SJCRH30 (cell line): ENCODE measurements at regions not wholly inside any gene's neighbourhood (a gene's known extent, or its start where the extent isn't known, plus 50 kb on each side); places are given as distances from the start of the nearest gene placed in this dataset.
A peak's percentile ranks its signal among the peaks of the same experiment; 100 is the strongest.

Experiments
- DNase-seq, 2 experiments: peaks; one replicate each; pipeline ENCODE4 v3.0.0-alpha.2; 2015 to 2020
- H3K27ac ChIP-seq: fragments of 250-450 bp; sonication (Bioruptor Pico); 2 replicates; pipeline ENCODE4 v1.5.1; 2020; ENCODE audit warnings: mild to moderate bottlenecking, moderate library complexity
- H3K27me3 ChIP-seq: fragments of 250-450 bp; sonication (Bioruptor Pico); 2 replicates; pipeline ENCODE4 v1.5.1; 2020; ENCODE audit warnings: mild to moderate bottlenecking, moderate library complexity
- H3K36me3 ChIP-seq: fragments of 250-450 bp; sonication (Bioruptor Pico); 2 replicates; pipeline ENCODE4 v1.5.1; 2020; ENCODE audit warnings: mild to moderate bottlenecking, moderate library complexity
- H3K4me1 ChIP-seq: fragments of 250-450 bp; sonication (Bioruptor Pico); 2 replicates; pipeline ENCODE4 v1.5.1; 2020; ENCODE audit warnings: mild to moderate bottlenecking, moderate library complexity
- H3K4me3 ChIP-seq: fragments of 250-450 bp; sonication (Bioruptor Pico); 2 replicates; pipeline ENCODE4 v1.5.1; 2020; ENCODE audit warnings: mild to moderate bottlenecking, moderate library complexity
- H3K9me3 ChIP-seq: fragments of 250-450 bp; sonication (Bioruptor Pico); replicated peaks from 2 replicates; pipeline ENCODE4 v1.5.1; 2020; ENCODE audit warnings: mild to moderate bottlenecking, moderate library complexity

DNA sequence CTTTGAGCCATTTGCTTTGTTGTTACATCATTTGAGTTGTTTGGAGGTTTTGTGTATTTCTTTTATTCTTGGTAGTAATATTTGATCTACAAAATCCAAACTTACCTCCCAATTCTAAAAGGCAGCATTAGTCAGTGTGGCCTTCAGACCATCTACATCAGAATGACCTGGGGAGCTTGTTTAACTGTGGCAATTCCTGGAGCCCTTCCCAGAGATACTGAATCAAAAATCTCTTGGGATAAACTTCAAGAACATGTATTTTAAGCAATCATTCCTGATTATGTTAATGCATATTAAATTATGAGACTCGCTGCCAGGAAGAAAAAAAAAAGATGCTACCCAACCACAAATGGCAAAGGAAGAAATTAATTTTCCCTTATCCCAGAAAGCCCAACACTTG is 268.9 kb upstream of the PDE4D start:
- Histone ChIP-seq H3K4me1 (peaks cover 23% of the 10 kb centered on the region), H3K27me3 (no peaks in the 10 kb centered on the region), H3K4me3 (no peak overlapping the region), H3K9me3 (no peaks in the 10 kb centered on the region), H3K36me3 (no peaks in the 10 kb centered on the region), H3K27ac (peak overlapping the region; percentile 91)
- no peak for DNase-seq

DNA sequence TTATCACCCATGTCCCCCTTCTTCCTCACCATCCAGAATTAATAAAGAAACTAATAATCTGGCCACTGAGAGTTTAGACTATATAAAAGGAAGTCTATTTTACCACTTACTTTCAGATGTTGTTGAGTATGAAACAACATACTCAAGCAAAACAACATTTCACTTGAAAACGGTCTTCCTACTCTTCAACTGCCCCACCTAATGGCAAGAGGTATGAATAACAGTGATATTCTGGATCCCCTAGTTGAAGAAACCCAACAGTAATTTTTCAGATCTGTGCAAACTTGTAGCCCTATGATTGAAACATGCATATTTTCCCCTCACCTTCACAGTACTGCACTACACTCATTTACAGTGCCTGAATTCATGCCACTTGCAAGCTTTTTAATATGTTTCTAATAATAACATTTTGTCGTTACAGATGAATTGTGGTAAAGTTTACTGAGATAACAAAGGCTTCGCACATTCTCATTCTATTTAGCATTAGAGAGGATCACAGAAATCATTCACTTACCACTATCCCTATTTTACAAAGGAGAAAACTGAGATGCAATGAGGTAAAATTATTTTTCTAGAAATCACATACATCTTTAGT is 267.9 kb upstream of the PDE4D start:
- peak in 1 of 2 experiments; percentile 51 for DNase-seq
- H3K36me3 ChIP-seq = no peaks in the 10 kb centered on the region
- H3K4me3 ChIP-seq = no peak overlapping the region
- H3K4me1 ChIP-seq = peaks cover 23% of the 10 kb centered on the region
- H3K27me3 ChIP-seq = no peaks in the 10 kb centered on the region
- no peaks in the 10 kb centered on the region for H3K9me3 ChIP-seq
- H3K27ac ChIP-seq = no peak overlapping the region

DNA sequence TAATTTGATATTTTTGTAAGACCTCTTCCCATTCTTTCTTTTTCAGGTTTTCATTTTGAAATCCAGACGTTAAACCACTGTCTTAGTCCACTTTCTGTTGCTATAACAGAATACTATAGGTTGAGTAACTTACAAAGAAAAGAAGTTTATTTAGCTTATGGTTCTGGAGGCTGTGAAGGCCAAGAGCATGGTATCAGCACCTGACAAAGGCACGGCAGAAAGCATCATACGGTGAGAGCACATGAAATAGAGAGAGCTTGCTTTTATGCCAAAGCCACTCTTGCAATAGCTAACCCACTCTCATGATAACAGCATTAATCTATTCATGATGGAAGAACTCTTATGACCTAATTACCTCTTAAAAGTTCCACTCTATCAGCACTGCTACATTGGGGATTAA is 255.6 kb upstream of the PDE4D start:
- Histone ChIP-seq H3K36me3 (no peaks in the 10 kb centered on the region), H3K4me1 (no peaks in the 10 kb centered on the region), H3K27me3 (no peaks in the 10 kb centered on the region), H3K4me3 (no peak overlapping the region), H3K27ac (no peak overlapping the region), H3K9me3 (peaks cover 3% of the 10 kb centered on the region)
- no peak for DNase-seq

DNA sequence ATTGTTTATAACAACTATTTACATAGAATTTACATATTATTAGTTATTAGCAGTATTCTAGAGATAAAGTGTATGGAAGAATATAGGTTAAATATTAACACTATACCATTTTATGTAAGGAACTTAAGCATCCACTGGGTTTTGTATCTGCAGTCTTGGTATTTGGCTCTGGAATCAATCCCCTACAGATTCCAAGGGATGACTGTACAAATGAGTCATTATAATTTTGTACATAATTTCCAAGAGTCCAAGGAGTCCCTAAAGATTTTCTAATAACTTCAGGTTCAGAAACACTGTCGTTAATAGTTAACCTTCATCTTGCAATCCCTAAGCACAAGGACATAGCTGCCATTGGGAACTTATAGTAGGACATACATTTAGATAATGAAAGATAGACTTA is 254.8 kb upstream of the PDE4D start:
- Histone ChIP-seq H3K9me3 (peaks cover 3% of the 10 kb centered on the region), H3K36me3 (no peaks in the 10 kb centered on the region), H3K4me3 (no peak overlapping the region), H3K27me3 (no peaks in the 10 kb centered on the region), H3K27ac (no peak overlapping the region), H3K4me1 (no peaks in the 10 kb centered on the region)
- DNase-seq = no peak

DNA sequence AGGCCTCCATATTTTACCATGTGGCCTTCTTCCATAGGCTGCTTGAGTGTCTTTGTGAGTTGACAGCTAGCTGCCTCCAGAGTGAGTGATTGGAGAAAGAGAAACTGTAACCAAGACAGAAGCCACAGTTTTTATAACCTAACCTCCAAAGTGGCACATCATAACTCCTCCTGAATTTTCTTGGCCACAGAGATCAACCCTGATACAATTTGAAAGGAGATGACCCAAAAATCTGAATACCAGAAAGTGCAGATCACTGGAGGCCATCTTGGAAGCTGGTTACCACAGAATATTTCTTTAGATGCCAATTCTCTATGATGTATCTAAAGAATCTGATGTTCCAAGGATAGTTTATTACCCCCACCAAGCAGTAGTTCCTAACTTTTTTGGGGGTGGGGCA is 254.3 kb upstream of the PDE4D start:
- Histone ChIP-seq H3K27ac (no peak overlapping the region), H3K36me3 (no peaks in the 10 kb centered on the region), H3K4me1 (no peaks in the 10 kb centered on the region), H3K27me3 (no peaks in the 10 kb centered on the region), H3K4me3 (no peak overlapping the region), H3K9me3 (peaks cover 3% of the 10 kb centered on the region)
- DNase-seq = no peak

DNA sequence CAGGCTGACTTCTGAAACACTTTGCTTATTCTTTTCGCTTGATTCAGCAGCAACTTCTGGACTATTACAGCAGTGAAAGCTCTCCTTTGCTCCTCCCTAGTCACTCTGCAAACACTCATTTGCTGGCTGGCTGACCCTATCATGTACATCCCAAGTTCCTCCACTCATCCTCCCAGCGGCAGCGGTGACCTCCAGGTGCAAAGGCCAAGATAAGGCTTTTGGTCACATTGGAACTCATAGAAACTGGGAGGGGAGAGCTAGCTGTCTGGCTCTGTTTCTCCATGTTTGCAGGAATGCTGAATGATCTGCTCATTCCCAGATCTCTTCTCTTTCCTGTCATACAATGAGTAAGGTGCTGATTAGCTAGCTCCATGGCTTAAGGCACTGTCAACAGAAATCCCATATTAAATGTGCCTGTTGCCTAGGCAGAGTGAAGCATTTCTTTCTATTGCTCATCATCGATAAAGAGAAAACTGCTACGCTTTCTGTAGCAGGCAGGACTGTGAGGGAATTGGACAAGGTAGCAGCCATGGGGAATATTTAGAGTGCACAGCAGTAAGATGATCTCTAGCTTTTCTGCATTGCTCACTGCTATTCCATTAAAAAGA is 250.5 kb upstream of the PDE4D start:
- Histone ChIP-seq H3K36me3 (no peaks in the 10 kb centered on the region), H3K27me3 (no peaks in the 10 kb centered on the region)

DNA sequence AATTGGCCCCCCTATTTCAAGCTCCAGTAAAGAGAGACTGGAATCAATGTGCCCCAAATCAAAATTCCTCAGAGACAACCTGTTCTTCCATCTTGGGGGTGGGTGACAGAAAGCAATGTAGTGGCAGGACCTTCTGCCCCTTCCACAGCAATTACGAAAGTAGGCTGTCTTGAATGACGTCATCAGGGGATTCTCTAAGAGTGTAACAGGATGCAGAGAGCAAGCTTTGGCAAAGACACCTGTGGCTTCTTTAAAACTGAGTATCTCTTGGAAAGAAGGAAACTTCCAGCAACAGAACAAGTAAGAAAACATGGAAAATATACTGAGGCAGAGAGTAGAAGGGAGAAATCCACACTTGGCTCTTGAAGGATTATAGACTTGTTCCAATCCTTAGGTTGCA is 247.6 kb upstream of the PDE4D start:
- DNase-seq = peak in 1 of 2 experiments; percentile 17
- no peaks in the 10 kb centered on the region for H3K27me3 ChIP-seq
- H3K9me3 ChIP-seq = no peaks in the 10 kb centered on the region
- H3K4me3 ChIP-seq = no peak overlapping the region
- no peak overlapping the region for H3K27ac ChIP-seq
- no peaks in the 10 kb centered on the region for H3K36me3 ChIP-seq
- no peaks in the 10 kb centered on the region for H3K4me1 ChIP-seq

More for the DNA sequence above, 250.5 kb upstream of the PDE4D start:
- Histone ChIP-seq H3K9me3 (no peaks in the 10 kb centered on the region), H3K4me1 (no peaks in the 10 kb centered on the region), H3K4me3 (no peak overlapping the region), H3K27ac (no peak overlapping the region)
- DNase-seq = no peak

DNA sequence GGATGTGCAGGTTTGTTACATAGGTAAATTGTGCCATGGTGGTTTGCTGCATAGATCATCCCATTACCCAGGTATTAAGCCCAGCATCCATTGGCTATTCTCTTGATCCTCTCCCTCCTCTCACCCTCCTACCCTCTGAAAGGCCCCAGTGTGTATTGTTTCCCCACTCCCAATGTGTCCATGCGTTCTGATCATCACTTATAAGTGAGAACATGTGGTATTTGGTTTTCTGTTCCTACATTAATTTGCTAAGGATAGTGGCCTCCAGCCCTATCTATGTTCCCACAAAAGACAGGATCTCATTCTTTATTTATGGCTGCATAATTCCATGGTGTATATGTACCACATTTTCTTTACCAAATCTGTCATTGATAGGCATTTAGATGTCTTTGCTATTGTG is 243.3 kb upstream of the PDE4D start:
- no peaks in the 10 kb centered on the region for H3K27me3 ChIP-seq
- H3K4me3 ChIP-seq = no peak overlapping the region
- no peaks in the 10 kb centered on the region for H3K4me1 ChIP-seq
- H3K9me3 ChIP-seq = no peaks in the 10 kb centered on the region
- H3K27ac ChIP-seq = no peak overlapping the region
- DNase-seq = no peak
- no peaks in the 10 kb centered on the region for H3K36me3 ChIP-seq

DNA sequence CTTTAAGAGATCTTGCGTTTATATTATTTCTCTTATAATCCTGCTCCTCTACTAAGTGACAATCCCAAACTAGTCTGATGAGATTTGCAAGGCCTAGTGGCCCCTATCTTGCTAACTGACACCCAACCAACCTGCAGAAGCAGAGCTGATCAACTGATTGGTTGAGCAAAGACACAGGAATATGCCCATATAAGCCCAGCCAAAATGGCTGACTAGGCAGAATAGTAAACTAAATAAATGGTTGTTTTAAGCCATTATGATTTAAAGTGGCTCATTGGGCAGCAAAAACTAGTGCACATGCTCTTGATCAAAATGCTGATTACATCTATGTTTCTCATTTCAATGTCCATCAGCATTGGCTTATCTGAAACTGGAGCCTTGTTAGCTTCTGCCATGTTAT is 238.0 kb upstream of the PDE4D start:
- Histone ChIP-seq H3K27ac (no peak overlapping the region), H3K36me3 (no peaks in the 10 kb centered on the region), H3K9me3 (no peaks in the 10 kb centered on the region), H3K27me3 (no peaks in the 10 kb centered on the region), H3K4me3 (no peak overlapping the region), H3K4me1 (no peaks in the 10 kb centered on the region)
- DNase-seq = no peak

DNA sequence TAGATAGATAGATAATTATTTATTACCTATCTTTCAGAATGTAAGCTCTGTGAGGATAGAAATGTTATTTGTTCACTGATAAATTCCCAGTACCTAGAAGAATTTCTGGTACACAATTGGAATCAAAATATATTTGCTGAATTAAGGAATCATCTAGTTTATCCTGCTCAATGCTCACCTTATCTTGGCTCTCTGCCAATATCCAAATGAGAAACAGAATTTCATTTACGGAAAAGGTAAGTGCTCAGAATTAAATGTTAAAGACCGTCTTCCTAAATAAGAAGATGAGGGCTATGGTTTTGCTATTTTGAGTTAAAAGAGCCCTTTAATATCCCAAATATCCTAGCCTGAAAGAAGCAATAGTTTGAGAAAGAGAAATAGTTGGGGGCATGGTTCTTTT is 232.1 kb upstream of the PDE4D start:
- no peaks in the 10 kb centered on the region for H3K4me1 ChIP-seq
- no peak overlapping the region for H3K27ac ChIP-seq
- no peaks in the 10 kb centered on the region for H3K36me3 ChIP-seq
- no peak overlapping the region for H3K4me3 ChIP-seq
- no peaks in the 10 kb centered on the region for H3K9me3 ChIP-seq
- DNase-seq = no peak
- no peaks in the 10 kb centered on the region for H3K27me3 ChIP-seq

DNA sequence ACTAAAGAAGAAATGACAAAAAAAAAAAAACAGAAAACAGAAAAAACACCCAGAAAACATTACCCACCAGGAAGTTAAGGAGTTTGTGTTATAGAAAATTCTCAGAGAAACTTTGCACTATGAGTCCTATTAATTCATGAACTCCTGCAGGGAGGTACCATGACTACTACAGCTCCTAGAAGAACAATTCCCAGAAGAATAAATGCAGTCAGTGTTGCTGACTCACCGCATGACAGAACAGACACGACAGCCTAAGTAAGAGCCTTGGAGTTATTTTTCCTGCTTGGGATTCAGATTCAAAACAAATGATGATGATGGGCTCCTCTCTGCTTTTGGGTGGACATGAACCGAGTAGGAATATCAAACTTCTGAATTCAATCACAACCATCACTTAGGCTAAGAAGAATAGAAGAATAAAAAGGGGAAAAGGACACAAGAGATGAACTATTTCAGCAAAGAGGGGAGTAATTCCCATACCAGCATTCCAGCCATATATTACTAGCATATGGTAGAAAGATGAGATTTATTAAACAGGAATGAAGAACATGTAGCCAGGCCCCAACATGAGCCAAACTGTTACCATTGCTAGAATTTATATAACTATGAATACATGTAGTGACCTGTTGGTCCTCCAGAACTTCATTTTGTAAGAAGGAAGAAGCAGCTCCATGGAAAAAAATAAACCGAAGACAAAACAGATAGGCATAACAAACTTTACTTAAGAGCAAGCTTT is 209.6 kb upstream of the PDE4D start:
- DNase-seq = no peak
- Histone ChIP-seq H3K27me3 (no peaks in the 10 kb centered on the region), H3K4me1 (no peaks in the 10 kb centered on the region; the same call in 1 of the 2 replicates), H3K9me3 (no peaks in the 10 kb centered on the region), H3K4me3 (no peak overlapping the region), H3K36me3 (no peaks in the 10 kb centered on the region), H3K27ac (no peak overlapping the region)

DNA sequence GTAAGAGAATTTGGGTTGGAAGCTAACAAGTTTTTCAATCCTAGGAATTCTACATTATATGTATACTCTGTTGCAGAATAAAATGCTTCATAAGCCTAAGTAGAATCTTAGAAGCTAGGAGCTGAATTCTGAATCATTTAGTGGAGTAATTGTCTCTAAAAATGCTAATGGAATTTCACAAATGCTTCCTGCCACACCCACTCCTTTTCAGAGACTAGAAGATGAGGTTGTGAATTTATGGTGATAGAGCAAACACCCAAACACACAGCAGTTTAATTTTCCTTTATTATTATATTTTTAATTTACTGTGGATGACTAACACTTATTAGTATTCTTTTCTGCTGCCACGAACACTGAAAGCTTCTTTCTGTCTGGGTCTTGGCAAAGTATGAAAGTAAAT is 208.0 kb upstream of the PDE4D start:
- no peaks in the 10 kb centered on the region; the same call in 1 of the 2 replicates for H3K4me1 ChIP-seq
- H3K9me3 ChIP-seq = no peaks in the 10 kb centered on the region
- H3K27me3 ChIP-seq = no peaks in the 10 kb centered on the region
- DNase-seq = no peak
- no peak overlapping the region for H3K4me3 ChIP-seq
- H3K27ac ChIP-seq = no peak overlapping the region
- no peaks in the 10 kb centered on the region for H3K36me3 ChIP-seq

DNA sequence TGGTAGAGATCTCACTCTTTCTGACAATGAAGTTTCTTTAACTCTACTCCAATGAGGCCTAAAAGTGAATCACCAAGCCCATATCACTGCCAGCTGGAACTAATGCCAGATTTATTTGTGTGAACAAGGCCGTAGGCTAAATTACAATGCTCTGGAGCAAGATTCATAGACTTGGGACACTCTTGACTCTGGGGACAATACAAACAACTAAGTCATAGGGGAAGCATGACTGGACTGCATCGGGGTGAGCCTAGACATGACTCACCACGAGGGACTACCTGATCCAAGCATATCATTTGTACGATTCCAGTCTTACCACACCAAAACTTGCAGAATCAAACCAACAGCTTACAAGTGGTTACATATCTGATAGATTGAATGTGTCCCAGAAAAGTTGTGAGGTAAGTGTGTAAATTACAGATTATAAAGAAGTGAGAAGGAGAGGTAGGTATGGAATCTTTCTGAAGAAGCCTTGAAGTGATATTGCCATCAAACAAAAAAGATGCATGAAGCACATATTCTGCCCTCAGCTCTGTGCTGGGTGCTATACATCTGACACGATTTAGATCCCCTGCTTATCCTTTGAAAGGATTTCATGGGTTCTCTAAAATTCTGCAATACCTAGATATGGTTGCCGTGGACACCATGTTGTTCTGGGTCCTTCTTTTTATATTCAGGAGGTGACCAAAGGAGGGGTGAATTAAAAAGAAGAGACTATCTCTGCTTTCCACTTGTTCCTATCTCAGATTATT is 199.3 kb upstream of the PDE4D start:
- Histone ChIP-seq H3K36me3 (no peaks in the 10 kb centered on the region), H3K9me3 (no peaks in the 10 kb centered on the region; the same call in 1 of the 2 replicates), H3K4me3 (no peak overlapping the region), H3K27me3 (no peaks in the 10 kb centered on the region), H3K4me1 (no peaks in the 10 kb centered on the region; the same call in 1 of the 2 replicates), H3K27ac (no peak overlapping the region)
- peak; percentile 7 to 24 for DNase-seq

DNA sequence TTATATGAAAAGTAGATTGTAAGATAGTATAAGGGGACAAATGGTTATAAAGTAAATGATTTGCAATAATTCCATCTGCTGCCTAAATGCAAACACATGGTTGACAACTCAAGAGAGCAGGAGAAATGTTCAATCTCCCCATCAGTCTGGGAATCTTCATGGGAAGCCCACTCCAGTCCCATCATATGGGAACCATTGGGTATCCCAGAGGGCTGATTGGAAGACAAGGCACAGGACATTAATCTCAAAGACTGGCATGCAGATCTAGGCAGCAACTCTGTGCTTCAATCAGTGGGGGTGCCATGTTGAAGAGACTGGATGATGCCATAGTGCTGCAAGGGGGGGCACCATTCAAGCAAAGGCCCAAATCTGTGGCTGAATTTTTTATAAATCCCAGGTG is 193.1 kb upstream of the PDE4D start:
- H3K4me3 ChIP-seq = no peak overlapping the region
- H3K4me1 ChIP-seq = no peaks in the 10 kb centered on the region
- 0 out of 2 replicates have a peak, but pooled peaks cover 3% of the 10 kb centered on the region for H3K9me3 ChIP-seq
- no peak overlapping the region for H3K27ac ChIP-seq
- no peaks in the 10 kb centered on the region for H3K27me3 ChIP-seq
- DNase-seq = no peak
- no peaks in the 10 kb centered on the region for H3K36me3 ChIP-seq

DNA sequence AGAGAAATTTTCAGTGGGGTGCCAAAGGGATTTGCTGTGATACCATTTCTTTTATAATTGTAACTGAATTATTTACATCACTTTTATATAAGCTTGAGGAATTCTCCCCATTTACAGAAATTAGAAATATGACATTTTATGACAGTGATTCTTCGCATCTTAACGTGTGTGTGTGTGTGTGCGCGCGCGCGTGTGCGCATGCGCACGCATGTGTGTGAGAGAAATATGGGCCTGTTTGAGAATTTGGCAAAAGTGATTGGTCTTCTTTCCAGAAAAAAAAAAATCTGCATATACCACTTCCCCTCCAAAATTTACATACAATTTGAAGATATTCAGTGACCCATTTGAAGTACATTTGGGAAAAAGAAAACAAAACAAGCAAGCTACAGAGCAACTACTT is 190.7 kb upstream of the PDE4D start:
- Histone ChIP-seq H3K27ac (no peak overlapping the region), H3K27me3 (no peaks in the 10 kb centered on the region), H3K4me1 (no peaks in the 10 kb centered on the region), H3K9me3 (0 out of 2 replicates have a peak, but pooled peaks cover 3% of the 10 kb centered on the region), H3K4me3 (no peak overlapping the region), H3K36me3 (no peaks in the 10 kb centered on the region)
- no peak for DNase-seq
